ENCODE measurements at regions not wholly inside any gene's neighbourhood (a gene's known extent, or its start where the extent isn't known, plus 50 kb on each side); places are given as distances from the start of the nearest gene placed in this dataset.
A peak's percentile ranks its signal among the peaks of the same experiment; 100 is the strongest.

DNA sequence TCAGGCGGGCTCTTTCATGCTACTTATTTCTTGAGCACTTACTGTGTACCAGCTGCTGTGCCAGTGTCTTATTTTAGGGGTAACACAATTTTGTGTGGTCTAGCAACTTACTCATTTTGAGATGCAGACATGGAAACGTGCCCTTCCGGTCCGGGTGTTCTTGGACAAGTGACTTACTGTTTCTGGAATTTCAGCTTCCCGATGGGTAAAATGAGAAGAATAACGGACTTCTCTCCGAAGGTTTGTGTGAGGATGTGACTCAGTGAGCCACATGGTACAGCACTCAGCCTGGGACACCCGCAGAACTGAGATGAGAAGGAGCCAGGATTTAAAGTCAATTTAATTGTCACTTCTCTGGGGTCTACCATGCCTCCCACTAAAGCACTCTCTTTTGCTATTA, 114.5 kb upstream of the SYT13 start:
- DNase-seq (ENCODE audit: extremely low read depth, low read depth), result peak; percentile 11
- TF ChIP-seq, protein P1, sequence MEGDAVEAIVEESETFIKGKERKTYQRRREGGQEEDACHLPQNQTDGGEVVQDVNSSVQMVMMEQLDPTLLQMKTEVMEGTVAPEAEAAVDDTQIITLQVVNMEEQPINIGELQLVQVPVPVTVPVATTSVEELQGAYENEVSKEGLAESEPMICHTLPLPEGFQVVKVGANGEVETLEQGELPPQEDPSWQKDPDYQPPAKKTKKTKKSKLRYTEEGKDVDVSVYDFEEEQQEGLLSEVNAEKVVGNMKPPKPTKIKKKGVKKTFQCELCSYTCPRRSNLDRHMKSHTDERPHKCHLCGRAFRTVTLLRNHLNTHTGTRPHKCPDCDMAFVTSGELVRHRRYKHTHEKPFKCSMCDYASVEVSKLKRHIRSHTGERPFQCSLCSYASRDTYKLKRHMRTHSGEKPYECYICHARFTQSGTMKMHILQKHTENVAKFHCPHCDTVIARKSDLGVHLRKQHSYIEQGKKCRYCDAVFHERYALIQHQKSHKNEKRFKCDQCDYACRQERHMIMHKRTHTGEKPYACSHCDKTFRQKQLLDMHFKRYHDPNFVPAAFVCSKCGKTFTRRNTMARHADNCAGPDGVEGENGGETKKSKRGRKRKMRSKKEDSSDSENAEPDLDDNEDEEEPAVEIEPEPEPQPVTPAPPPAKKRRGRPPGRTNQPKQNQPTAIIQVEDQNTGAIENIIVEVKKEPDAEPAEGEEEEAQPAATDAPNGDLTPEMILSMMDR (IDR thresholded peaks at IDR 0.05; ENCODE audit: low read depth, low read length), result no peak

DNA sequence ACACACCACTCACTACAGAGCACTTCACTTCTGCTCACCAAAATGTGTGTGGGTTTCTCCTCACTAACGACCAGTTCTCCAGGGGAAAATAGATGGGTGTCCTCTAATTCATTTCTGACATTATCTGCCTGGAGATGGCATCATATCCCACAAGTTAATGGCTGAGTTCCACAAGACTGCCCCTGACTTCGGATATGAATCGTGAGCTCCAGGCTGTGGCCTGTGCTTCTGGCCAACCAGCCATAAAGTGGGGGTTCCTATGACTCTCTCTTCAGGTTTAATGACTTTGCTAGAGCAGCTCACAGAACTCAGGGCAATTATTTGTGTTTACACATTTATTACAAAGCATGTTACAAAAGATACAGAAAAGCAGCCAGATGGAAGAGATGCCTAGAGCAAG, 113.0 kb upstream of the SYT13 start:
- no peak for DNase-seq (ENCODE audit: extremely low read depth, low read depth)
- TF ChIP-seq, protein P1 (IDR thresholded peaks at IDR 0.05; ENCODE audit: low read depth, low read length), result no peak

DNA sequence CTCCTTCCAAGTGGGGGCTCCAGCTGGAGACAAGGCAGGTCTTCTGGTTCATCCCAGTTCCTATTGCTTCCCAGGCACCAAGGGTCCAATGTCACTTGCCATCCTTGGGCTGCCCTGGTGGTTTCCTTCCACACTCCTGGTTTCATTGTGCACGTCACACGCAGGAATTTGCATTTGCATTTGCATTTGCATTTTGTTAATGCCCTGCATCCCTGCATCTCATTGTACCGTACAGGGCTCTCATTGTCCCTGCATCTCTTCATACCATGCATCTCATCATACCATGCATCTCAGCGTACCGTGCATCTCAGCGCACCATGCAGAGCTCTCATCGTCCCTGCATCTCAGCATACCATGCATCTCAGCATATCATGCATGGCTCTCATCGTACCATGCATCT, 112.2 kb upstream of the SYT13 start:
- TF ChIP-seq, protein P1 (IDR thresholded peaks at IDR 0.05; ENCODE audit: low read depth, low read length), result no peak
- no peak for DNase-seq (ENCODE audit: extremely low read depth, low read depth)

DNA sequence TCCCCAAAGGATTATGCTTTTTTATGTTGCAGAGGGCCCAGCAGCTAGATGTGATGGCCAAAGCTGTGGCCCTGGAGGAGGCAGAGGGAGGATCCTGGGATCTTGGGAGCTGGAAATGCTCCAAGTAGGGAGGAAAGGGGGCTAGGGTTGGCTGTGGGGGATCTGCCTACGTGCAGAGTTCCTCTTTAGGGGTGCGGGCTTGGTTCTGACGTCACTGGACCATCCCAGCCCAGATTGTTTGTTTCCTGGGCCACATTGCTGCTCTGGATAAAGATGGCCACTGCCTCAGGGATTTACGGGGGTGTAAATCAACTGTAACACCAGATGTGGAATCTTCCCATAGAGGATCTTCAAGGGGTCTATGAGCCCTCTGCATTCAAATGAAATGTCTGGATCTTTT, 110.3 kb upstream of the SYT13 start:
- DNase-seq (ENCODE audit: extremely low read depth, low read depth), result no peak
- TF ChIP-seq, protein P1 (IDR thresholded peaks at IDR 0.05; ENCODE audit: low read depth, low read length), result no peak

DNA sequence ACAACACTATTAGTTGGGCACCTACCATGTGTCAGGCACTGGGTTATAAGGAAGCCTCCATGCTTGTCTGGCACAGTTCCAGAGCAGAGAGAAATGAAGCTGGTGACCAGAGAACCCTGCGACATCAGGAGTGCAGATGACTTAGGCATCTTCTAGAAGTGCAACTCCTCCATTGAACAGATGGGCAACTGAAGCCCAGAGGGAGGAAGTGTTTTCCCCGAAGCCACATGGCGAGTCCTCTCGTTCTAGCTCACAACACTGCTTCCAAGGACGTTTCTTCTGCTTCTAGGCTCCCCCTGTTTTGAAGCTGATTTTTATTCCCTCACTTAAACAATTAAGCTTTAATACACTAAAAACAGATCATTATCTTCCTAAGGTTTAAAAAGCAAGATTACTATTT, 109.8 kb upstream of the SYT13 start:
- no peak for DNase-seq (ENCODE audit: extremely low read depth, low read depth)
- TF ChIP-seq, protein P1 (IDR thresholded peaks at IDR 0.05; ENCODE audit: low read depth, low read length), result no peak

DNA sequence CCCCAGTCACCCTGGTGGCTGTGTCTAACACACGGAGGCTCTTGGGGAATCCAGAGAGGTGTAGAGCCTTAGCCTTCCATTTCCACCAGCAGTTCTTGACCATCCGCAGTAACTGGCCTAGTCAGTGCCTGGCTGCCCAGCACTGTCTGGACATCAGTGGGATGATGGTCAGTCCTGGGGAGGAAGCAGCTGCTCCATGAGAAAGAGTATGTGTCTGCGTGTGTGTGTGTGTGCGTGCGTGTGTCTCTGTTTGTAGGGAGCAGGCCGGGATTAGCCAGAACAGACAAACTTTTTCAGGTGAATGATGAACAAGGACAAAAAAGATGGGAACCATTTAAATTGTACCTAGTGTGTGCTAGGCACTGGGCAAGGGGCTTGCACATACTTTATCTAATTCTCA, 109.3 kb upstream of the SYT13 start:
- TF ChIP-seq, protein P1 (IDR thresholded peaks at IDR 0.05; ENCODE audit: low read depth, low read length), result no peak
- no peak for DNase-seq (ENCODE audit: extremely low read depth, low read depth)

DNA sequence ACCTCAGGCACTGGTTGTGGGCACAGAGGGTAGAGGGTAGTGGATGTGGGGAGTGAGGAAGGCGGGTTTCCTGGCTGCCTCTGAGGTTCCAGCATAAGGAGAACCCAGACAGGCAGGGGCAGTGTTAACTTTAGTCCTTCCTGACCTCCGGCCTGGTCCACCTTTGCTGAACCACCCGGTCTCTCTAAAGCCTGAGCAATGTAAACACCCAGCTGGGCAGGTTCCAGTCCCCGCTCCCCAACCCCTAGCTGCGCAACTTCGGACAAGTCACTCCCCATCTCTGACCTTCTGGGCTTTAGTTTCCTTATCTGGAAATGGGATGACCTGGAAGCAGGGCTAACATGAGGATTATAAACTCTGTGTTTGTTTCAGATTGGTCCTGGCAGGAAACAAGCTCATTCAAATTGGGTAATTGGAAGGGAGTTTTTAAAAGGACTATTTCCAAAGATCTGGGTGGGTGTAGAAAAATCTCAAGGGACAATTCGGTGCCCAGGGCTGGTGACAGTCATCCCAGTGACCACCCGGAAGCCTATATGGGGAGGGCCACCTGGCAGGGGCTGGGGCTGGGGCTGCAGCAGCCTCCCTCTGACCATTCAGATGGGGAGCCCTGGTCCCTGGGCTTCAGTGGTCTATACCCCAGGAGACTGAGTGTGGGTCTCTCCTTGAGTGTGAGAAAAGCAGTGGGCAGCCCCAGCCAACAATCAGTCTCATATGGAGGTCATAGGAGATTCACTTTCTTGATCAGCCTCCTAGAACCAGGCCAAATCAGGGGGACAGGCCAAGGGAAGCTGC, 108.3 kb upstream of the SYT13 start:
- DNase-seq (ENCODE audit: extremely low read depth, low read depth), result no peak
- TF ChIP-seq, protein P1 (IDR thresholded peaks at IDR 0.05; ENCODE audit: low read depth, low read length), result no peak
